Prostate gland (tissue), 2 donors: ENCODE measurements at regions not wholly inside any gene's neighbourhood (a gene's known extent, or its start where the extent isn't known, plus 50 kb on each side); places are given as distances from the start of the nearest gene placed in this dataset.
"Not testable (repeated sequence)": the region's sequence is repeated elsewhere in the genome, so short reads cannot be mapped to it uniquely, and the experiment has no call there.

Source experiments
- POLR2A ChIP-seq: fragments of 450-650 bp; IDR thresholded peaks from one replicate; pipeline ENCODE4 v1.6.1; 2016; ENCODE audit warnings: antibody characterized with exemption, mild to moderate bottlenecking
- POLR2AphosphoS5 ChIP-seq: sonication (generic); formaldehyde crosslinking; IDR thresholded peaks from one replicate; pipeline ENCODE4 v1.6.1; 2017; ENCODE audit warnings: antibody characterized with exemption
- TF ChIP-seq, protein P1 (sequence below), 4 experiments: fragments of 200-600 bp in 2 of 4; fragments of 450-650 bp in 2 of 4; sonication (generic) in 2 of 4; IDR thresholded peaks; 1 replicate in 3 of 4; 2 replicates in 1 of 4; pipeline ENCODE4 v1.5.1; 2016 to 2019; ENCODE audit warnings: antibody characterized with exemption in 4 of 4, mild to moderate bottlenecking in 2 of 4, moderate library complexity in 2 of 4

DNA sequence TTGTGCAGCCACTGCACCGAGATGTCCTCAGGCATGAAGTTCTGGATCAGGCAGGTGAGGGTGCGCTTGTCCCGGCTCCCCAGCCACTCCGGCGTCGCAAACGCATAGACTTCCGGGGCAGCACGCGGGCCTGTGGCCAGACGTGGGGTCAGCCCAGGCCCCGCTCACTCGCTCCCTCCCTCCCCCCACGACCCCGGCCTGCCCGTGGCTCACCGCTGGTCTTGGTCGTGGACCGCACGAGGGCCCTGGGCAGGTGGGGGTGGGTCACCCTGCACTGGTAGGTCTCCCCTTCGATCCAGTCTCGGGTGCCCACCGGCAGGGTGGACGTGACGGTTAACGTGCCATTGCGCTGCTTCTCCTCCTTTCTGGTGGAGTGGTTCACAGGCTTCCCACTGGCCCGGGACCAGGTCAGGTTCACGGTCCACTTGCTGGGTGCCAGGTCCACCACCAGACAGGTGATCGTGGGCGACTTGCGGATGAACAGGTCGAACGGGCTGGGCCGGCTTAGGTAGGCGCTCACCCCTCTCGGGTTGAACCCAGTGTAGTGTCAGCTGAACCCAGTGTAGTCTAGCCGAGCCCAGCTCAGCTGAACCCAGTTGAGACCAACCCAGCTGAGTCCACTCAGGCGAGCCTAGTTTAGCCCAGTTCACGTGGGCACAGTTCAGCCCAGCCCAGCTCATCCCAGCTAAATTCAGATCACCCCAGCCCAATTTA is 195.8 kb downstream of the TMEM121 start:
- TF ChIP-seq, protein P1, sequence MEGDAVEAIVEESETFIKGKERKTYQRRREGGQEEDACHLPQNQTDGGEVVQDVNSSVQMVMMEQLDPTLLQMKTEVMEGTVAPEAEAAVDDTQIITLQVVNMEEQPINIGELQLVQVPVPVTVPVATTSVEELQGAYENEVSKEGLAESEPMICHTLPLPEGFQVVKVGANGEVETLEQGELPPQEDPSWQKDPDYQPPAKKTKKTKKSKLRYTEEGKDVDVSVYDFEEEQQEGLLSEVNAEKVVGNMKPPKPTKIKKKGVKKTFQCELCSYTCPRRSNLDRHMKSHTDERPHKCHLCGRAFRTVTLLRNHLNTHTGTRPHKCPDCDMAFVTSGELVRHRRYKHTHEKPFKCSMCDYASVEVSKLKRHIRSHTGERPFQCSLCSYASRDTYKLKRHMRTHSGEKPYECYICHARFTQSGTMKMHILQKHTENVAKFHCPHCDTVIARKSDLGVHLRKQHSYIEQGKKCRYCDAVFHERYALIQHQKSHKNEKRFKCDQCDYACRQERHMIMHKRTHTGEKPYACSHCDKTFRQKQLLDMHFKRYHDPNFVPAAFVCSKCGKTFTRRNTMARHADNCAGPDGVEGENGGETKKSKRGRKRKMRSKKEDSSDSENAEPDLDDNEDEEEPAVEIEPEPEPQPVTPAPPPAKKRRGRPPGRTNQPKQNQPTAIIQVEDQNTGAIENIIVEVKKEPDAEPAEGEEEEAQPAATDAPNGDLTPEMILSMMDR (IDR thresholded peaks at IDR 0.05), result not testable (repeated sequence)
- not testable (repeated sequence) for TF ChIP-seq POLR2AphosphoS5, POLR2A
